NCI-H1417 treated with DMSO at 0.1 percent for 48 hours (cell line): ENCODE measurements at regions not wholly inside any gene's neighbourhood (a gene's known extent, or its start where the extent isn't known, plus 50 kb on each side); places are given as distances from the start of the nearest gene placed in this dataset.

Source experiments
- DNase-seq: peaks from one replicate; lab custom pipeline; 2025; lab: John Stamatoyannopoulos, UW

GRCh38 chr3:176714034-176714433 lies 483.2 kb downstream of the TBL1XR1 start:
- DNase-seq, result no peak

GRCh38 chr3:176712191-176712590 lies 485.1 kb downstream of the TBL1XR1 start:
- DNase-seq, result no peak

- DNase-seq, result no peak
These were observed 498.0 kb downstream of the TBL1XR1 start for GRCh38 chr3:176699288-176699687.

GRCh38 chr3:176697284-176697889 lies 499.9 kb downstream of the TBL1XR1 start:
- DNase-seq, result no peak

GRCh38 chr3:176696816-176697215 lies 500.5 kb downstream of the TBL1XR1 start:
- no peak for DNase-seq

GRCh38 chr3:176692966-176693785 lies 504.1 kb downstream of the TBL1XR1 start:
- DNase-seq, result no peak

GRCh38 chr3:176692199-176692965 lies 504.9 kb downstream of the TBL1XR1 start:
- no peak for DNase-seq

- DNase-seq, result no peak
These were observed 507.0 kb downstream of the TBL1XR1 start for GRCh38 chr3:176690083-176690869.

- DNase-seq, result no peak
These were observed 509.5 kb downstream of the TBL1XR1 start for GRCh38 chr3:176687754-176688153.

GRCh38 chr3:176683382-176683781 lies 513.9 kb downstream of the TBL1XR1 start:
- DNase-seq, result no peak

GRCh38 chr3:176663837-176664831 lies 533.1 kb downstream of the TBL1XR1 start:
- peak; percentile 35 for DNase-seq

- DNase-seq, result no peak
These were observed 533.9 kb downstream of the TBL1XR1 start for GRCh38 chr3:176663387-176663786.

GRCh38 chr3:176661432-176661964 lies 535.8 kb downstream of the TBL1XR1 start:
- no peak for DNase-seq

GRCh38 chr3:176655404-176656094 lies 541.7 kb downstream of the TBL1XR1 start:
- no peak for DNase-seq

GRCh38 chr3:176651622-176652021 lies 545.7 kb downstream of the TBL1XR1 start:
- no peak for DNase-seq

- no peak for DNase-seq
These were observed 546.8 kb downstream of the TBL1XR1 start for GRCh38 chr3:176650478-176650877.

- DNase-seq, result no peak
These were observed 549.3 kb downstream of the TBL1XR1 start for GRCh38 chr3:176647987-176648386.

- DNase-seq, result no peak
These were observed 563.8 kb downstream of the TBL1XR1 start for GRCh38 chr3:176633511-176633910.

GRCh38 chr3:176632925-176633324 lies 564.4 kb downstream of the TBL1XR1 start:
- no peak for DNase-seq

- no peak for DNase-seq
These were observed 566.1 kb downstream of the TBL1XR1 start for GRCh38 chr3:176631165-176631564.
